NCI-H1436 treated with DMSO at 0.1 percent for 48 hours (cell line): ENCODE measurements at regions not wholly inside any gene's neighbourhood (a gene's known extent, or its start where the extent isn't known, plus 50 kb on each side); places are given as distances from the start of the nearest gene placed in this dataset.
"Not testable (repeated sequence)": the region's sequence is repeated elsewhere in the genome, so short reads cannot be mapped to it uniquely, and the experiment has no call there.

Experiments
- DNase-seq: peaks from one replicate; lab custom pipeline; 2025; lab: John Stamatoyannopoulos, UW

DNA sequence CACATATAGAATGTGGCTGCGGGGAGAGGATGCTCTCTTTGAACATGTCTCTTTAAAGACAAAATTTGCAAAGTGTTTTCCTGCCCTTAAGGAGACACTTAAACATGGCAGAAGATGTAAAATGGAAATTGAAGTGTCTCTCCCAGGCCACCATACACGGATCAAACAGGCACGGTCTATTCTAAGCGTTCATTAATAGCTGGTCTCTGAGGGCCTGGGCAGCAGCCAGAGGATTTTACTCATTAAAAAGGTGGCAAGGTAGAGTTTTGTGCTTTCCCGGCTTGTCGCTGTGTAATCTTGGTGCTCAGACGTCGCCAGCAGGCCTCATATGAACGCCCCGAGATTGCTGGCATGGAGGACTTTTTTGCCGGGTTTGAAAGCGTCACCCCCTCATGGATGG lies 205.5 kb downstream of the EMX2 start:
- no peak for DNase-seq

- no peak for DNase-seq
These were observed 208.1 kb downstream of the EMX2 start for GRCh38 chr10:117750616-117751015.

- no peak for DNase-seq
These were observed 208.7 kb downstream of the EMX2 start for GRCh38 chr10:117751259-117751658.

DNA sequence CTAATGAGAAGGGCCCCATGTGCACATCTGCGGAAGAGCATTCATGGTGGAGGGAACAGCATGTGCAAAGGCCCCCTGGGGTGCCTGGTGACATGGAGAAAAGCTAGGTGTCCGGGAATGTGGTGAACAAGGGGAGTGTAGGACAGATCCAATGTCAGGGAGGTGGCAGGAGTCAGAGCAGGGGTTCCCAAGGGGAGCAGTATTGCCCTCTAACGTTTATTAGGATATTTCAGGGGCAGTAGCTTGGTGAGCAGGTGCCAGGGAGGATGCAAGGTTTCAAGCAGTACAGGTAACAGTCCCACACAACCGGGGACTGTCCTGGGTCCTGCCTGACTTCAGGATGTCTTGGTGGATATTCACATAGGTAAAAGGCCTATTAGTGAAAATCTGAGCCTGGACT lies 209.6 kb downstream of the EMX2 start:
- no peak for DNase-seq

GRCh38 chr10:117754770-117755658 lies 212.5 kb downstream of the EMX2 start:
- no peak for DNase-seq

GRCh38 chr10:117755659-117756014 lies 213.1 kb downstream of the EMX2 start:
- DNase-seq, result no peak

- DNase-seq, result no peak
These were observed 214.7 kb downstream of the EMX2 start for GRCh38 chr10:117757086-117757720.

GRCh38 chr10:117759266-117759665 lies 216.7 kb downstream of the EMX2 start:
- no peak for DNase-seq

DNA sequence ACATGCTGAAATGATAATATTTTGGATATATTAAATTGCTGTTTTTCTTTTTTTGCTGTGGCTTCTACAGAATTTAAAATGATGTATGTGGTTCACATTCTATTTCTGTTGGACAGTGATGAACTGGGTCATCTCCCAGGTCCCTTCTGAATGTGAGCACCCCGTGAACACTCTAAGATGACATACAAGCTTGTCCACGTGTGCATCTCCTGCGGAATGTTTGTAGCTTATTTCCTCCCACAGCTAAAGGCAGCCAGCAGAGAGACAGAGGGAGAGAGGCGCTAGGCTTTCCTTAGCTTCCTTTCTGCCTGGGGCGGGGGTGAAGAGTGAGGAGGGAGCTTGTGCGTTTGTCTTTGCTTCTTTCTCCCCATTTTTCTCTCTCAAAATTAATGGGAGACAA lies 219.1 kb downstream of the EMX2 start:
- no peak for DNase-seq

DNA sequence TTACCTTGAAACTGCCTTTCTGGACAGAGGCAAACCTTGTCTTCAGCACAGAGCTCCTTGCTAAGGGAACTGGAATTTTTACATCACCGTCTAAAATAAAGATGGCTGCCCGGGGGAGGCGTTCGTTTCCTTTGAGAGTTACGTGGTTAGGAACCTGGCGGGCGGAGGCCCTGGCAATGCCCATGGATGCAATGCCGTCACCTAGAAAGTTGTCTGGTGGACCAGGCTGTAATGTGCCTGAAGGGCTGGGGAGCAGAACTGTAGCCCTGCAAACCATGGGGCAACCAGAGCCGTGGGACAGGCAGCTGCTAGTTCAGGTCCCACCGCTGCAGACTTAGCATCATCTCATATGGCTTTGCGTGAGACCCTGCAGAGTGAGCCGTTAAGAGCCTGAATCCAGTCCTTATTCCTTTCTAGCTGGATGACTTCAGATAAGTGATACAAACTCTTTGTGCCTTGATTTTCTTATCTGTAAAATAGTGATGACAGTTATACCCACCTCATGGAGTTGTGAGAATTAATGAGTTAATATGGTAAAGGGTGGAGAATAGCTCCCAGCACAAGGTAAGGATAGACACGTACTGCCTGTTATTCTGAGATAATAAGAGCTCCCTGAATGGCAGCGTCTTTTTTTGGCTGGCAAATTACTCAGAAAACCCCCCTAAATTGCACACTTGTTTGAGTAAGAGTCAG lies 219.7 kb downstream of the EMX2 start:
- DNase-seq, result no peak

DNA sequence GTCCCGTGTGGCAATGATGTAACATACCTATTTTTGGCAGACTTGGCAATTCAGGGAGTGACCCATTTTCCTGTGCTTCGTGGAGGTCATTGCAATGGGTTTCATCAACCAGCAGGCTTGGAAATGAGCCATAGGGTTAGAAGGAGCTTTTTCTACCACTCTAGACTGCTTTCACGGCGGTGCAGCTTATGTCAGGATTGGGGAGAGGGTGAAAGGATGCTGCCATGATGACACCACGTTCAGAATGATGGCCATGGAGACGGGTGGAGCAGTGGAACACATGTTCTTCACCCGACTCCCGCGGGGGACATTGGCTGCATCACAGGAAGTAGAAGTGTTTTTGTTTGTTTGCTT lies 220.2 kb downstream of the EMX2 start:
- DNase-seq, result no peak

GRCh38 chr10:117763528-117763927 lies 221.0 kb downstream of the EMX2 start:
- DNase-seq, result no peak

DNA sequence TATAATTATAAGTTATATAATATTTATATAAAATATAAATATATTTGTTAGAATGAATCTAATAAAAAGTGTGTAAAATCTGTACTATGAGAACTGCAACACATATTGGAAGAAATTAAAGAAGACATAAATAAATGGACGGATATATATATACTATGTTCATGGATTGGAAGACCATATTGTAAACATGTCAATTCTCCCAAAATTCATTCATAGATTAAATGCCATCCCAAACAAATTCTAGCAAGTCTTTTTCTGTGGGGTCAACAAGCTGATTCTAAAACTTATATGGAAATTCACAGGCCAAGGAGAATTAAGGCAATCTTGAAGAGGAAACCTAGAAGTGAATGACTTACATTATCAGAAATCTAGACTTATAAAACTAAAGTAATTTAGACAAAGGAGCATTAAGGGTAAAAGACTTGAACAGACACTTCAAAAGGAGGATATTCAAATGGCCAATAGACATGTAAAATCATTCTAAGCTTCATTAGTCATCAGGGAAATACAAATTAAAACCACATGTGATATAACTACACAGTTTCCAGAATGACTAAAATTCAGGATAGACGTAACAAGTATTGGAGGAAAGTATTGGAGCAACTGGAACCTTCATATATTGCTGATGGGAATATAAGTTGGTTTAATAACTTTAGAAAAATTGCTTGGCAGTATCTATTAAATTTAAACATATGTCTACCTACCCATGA lies 225.9 kb downstream of the EMX2 start:
- no peak for DNase-seq

DNA sequence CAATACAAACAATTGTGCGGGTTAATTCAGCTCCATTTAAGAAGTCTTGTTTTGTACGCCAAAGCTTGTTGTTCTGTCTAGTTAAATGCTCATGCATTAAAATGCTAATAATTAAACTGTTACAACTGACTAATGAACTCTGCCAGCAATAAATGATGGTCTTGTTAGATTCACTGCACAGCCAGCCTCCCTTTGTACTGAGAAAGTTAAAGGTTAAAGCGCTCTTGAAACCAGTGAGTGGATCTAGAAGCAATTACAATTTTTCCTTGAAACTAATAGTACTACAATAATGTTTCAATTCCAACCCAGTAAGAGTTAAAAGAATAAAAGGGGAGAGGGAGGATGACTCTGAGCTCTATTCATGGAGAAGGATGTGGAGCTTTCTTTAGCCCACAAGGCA lies 233.0 kb downstream of the EMX2 start:
- no peak for DNase-seq

DNA sequence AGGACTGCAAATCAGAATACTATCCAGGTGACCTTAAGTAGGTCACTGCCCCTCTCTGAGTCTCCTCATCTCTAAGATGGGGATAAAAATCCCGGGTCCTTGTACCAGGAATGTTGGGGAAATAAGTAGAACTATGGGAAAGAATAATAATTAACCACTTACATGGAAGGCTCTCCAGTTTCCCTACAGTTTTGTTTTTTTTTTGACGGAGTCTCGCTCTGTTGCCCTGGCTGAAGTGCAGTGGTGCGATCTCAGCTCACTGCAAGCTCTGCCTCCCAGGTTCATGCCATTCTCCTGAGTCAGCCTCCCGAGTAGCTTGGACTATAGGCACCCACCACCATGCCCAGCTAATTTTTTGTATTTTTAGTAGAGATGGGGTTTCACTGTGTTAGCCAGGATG lies 234.7 kb downstream of the EMX2 start:
- not testable (repeated sequence) for DNase-seq

DNA sequence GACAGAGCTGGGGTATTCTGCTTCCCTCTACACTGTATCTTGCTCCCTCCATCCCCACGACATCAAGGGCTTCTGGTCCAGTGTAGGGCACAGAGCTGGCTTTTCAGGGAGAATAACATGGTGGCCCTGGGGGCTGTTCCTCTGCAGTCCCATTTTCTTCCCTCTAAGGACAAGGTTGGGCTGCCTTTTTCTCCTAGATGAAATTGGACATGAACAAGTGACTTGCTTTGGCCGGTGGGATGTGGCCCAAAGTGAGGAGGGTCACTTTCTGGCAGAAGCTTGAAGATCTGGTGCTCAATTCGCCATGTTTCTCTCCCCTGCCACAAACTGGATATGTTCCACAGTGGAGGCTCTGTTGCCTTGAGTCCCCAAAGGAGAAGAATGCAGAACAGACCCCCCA lies 235.7 kb downstream of the EMX2 start:
- no peak for DNase-seq

DNA sequence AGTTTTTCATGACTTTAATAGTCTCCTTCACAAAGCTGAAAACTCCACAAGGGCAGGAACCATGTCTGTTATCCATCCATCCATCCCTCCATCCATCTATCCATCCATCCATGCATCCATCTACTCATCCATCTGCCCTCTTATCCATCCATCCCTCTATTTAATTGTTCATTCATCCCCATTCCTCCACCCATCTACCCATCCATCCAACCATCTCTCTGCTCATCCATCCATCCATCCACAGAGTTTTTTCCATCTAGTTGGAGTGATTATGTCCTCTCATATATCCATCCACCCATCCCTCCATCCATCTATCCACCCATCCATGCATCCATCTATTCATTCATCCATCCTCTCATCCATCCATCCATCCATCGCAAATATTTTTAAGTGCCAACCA lies 237.9 kb downstream of the EMX2 start:
- DNase-seq, result no peak

- DNase-seq, result no peak
These were observed 238.8 kb downstream of the EMX2 start for GRCh38 chr10:117781216-117781831.

DNA sequence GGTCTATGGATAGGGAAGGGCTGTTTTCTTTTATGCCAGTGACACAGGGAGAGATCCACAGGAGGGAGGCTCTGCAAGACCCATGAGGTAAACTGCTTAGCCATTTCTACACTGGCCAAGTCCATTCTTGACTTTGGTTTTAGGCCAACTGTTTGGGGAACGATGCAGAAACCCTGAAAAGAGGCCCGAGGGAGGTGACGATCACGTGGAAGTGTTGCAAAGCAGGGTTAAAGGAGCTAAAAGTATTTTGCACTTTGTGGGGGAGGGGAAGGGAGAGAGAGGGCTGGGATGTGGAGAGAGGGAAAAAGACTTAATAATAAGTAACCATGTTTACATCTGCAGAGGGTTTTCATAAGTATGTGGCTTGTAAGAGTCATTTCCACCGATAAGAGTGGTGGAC lies 239.7 kb downstream of the EMX2 start:
- no peak for DNase-seq

DNA sequence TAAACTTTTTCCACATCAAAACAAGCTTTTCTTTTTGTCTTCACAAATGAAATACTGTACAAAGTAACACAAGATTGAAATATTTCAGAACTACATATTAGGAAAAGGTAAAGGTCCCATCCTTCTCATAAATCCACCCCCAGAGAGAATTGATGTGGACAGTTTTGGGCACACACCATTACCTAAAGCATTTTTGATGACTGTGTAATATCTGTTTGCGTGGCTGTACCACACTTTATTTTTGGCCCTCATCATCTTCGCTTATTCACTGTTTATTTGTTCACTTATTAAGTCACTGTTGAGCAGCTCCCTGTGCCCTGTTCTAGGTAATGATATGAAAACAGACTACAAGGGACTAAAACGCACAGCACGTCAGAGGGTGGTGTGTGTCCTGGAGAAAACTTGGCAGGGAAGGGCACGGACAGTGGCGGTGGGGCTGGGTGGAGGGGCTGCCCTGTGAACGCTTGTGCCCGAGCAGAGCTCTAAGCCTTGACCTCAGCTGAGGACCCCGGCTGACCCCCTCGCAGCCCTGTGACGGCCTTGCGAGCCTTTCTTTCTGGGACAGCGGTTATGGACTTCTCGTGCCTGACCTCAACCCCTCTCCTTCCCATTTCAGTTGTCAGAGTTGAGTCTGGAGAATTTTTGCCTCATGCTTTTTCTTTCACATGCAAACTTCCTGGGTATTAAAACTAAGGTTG lies 241.3 kb downstream of the EMX2 start:
- DNase-seq, result no peak

- no peak for DNase-seq
These were observed 242.2 kb downstream of the EMX2 start for GRCh38 chr10:117784776-117785175.

DNA sequence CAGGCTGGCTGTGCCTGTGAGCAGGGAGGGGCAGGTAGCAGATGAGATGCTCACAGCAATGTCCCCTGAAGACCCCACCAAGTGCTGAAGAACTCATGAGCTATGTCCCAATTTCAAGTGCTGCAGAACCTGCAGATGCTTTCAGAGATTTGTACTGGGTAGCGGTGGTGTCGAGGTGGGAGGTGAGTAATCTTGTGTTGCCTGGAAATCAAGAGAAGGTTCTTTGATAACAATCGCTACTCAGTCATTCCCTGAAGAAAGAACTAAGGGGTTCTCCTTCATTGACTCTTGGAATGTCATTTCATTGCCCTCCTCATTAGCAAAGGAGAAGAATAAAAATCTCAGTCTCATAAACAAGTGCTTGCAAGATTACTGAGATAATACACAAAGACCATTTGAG lies 246.4 kb downstream of the EMX2 start:
- no peak for DNase-seq
